Endothelial cell of umbilical vein (primary cell): ENCODE measurements at regions not wholly inside any gene's neighbourhood (a gene's known extent, or its start where the extent isn't known, plus 50 kb on each side); places are given as distances from the start of the nearest gene placed in this dataset.
"Not testable (repeated sequence)": the region's sequence is repeated elsewhere in the genome, so short reads cannot be mapped to it uniquely, and the experiment has no call there.

Source experiments
- BruUV-seq: library from RNA; stranded (reverse); fragments of 400-500 nt; replicated peaks from 2 replicates; lab custom pipeline; 2021; lab: Mats Ljungman, UMichigan
- CTCF ChIA-PET: fragments of 300-600, 350-600 bp; sonication (Branson Sonifier 250); formaldehyde crosslinking; loops from one replicate; lab custom pipeline; 2021; ENCODE audit warnings: antibody characterized with exemption, inconsistent platforms; lab: Charles Lee
- POLR2A ChIA-PET: fragments of 300-600, 350-600 bp; sonication (Branson Sonifier 250); formaldehyde crosslinking; loops from one replicate; lab custom pipeline; 2021; ENCODE audit warnings: antibody characterized with exemption, inconsistent platforms; lab: Charles Lee
- DNase-seq: peaks from one replicate; pipeline ENCODE4 v3.0.0-alpha.2; 2011; ENCODE audit warnings: low read depth, low spot score
- FAIRE-seq: peaks from 2 replicates; lab custom pipeline; 2011; peaks lifted over from hg19 to GRCh38; lab: Jason Lieb, UNC
- H2AFZ ChIP-seq: 2 replicates; pipeline ENCODE4 v1.6.0; 2012; ENCODE audit warnings: low read depth, low read length, control low read depth, inconsistent platforms
- H3K27ac ChIP-seq: 2 replicates; pipeline ENCODE4 v1.5.1; 2011; ENCODE audit warnings: low read depth, mild to moderate bottlenecking, control low read depth, low read length, moderate library complexity; ENCODE audit not compliant: insufficient read depth
- H3K27me3 ChIP-seq, 2 experiments: 2 replicates each; pipeline versions ENCODE4 v1.6.0 to v1.6.1; 2011; ENCODE audit warnings: low read length in 2 of 2, mixed read lengths in 1 of 2; ENCODE audit not compliant: control insufficient read depth in 2 of 2, insufficient read depth in 2 of 2
- H3K36me3 ChIP-seq, 2 experiments: 2 replicates in 1 of 2; 3 replicates in 1 of 2; pipeline ENCODE4 v1.5.1; 2011; ENCODE audit warnings: low read length in 2 of 2, mild to moderate bottlenecking in 1 of 2, moderate library complexity in 1 of 2; ENCODE audit not compliant: control insufficient read depth in 2 of 2, insufficient read depth in 2 of 2; ENCODE audit errors: extremely low read depth in 1 of 2
- H3K4me1 ChIP-seq: 3 replicates; pipeline ENCODE4 v1.5.1; 2011; ENCODE audit warnings: mild to moderate bottlenecking, low read length; ENCODE audit not compliant: control insufficient read depth, insufficient read depth; ENCODE audit errors: extremely low read depth
- H3K4me2 ChIP-seq: 2 replicates; pipeline ENCODE4 v1.6.1; 2011; ENCODE audit warnings: low read length, control low read depth, mixed read lengths; ENCODE audit not compliant: insufficient read depth
- H3K4me3 ChIP-seq, 3 experiments: fragments of 200-600 bp in 1 of 3; sonication (generic), shearing (Covaris generic) in 1 of 3; replicated peaks in 1 of 3; 2 replicates each; pipeline ENCODE4 v1.5.1; 2011 to 2016; ENCODE audit warnings: control low read depth in 3 of 3, low read length in 3 of 3, mild to moderate bottlenecking in 2 of 3, inconsistent platforms in 1 of 3, low read depth in 1 of 3, moderate library complexity in 1 of 3; ENCODE audit not compliant: insufficient read depth in 1 of 3
- H3K79me2 ChIP-seq: 2 replicates; pipeline ENCODE4 v1.6.0; 2012; ENCODE audit warnings: low read length, inconsistent platforms; ENCODE audit not compliant: control insufficient read depth, insufficient read depth
- H3K9ac ChIP-seq: replicated peaks from 2 replicates; pipeline ENCODE3; 2011; ENCODE audit warnings: low read length, control low read depth; ENCODE audit not compliant: insufficient read depth; ENCODE audit errors: extremely low read depth
- H3K9me1 ChIP-seq: replicated peaks from 3 replicates; pipeline ENCODE4 v1.6.0; 2011; ENCODE audit warnings: mild to moderate bottlenecking, low read length; ENCODE audit not compliant: control insufficient read depth, insufficient read depth; ENCODE audit errors: extremely low read depth
- H3K9me3 ChIP-seq: replicated peaks from 2 replicates; pipeline ENCODE4 v1.5.1; 2012; ENCODE audit warnings: low read length, inconsistent platforms; ENCODE audit not compliant: control insufficient read depth, insufficient read depth
- H4K20me1 ChIP-seq: replicated peaks from 2 replicates; pipeline ENCODE3; 2011; ENCODE audit warnings: mild to moderate bottlenecking, low read length; ENCODE audit not compliant: control insufficient read depth, insufficient read depth; ENCODE audit errors: extremely low read depth
- EZH2 ChIP-seq: IDR thresholded peaks from 2 replicates; pipeline ENCODE4 v1.6.1; 2012; ENCODE audit warnings: borderline replicate concordance, low read depth, mild to moderate bottlenecking, moderate library complexity, low read length, inconsistent platforms; ENCODE audit not compliant: severe bottlenecking
- FOS ChIP-seq: IDR thresholded peaks from 2 replicates; pipeline ENCODE4 v1.6.1; 2011; ENCODE audit warnings: mild to moderate bottlenecking, low read length, moderate library complexity, borderline replicate concordance; ENCODE audit not compliant: insufficient read depth
- GATA2 ChIP-seq: IDR thresholded peaks from 2 replicates; pipeline ENCODE4 v1.7.0; 2011; ENCODE audit warnings: low read depth, mild to moderate bottlenecking, moderate library complexity, mixed read lengths, low read length; ENCODE audit not compliant: insufficient read length, insufficient read depth
- JUN ChIP-seq: IDR thresholded peaks from 2 replicates; pipeline ENCODE4 v1.6.1; 2011; ENCODE audit warnings: borderline replicate concordance, low read depth; ENCODE audit not compliant: insufficient read length, insufficient read depth
- MYC ChIP-seq: IDR thresholded peaks from one replicate; pipeline ENCODE4 v1.6.1; 2011; ENCODE audit warnings: mild to moderate bottlenecking, low read depth, low read length
- POLR2A ChIP-seq: IDR thresholded peaks from 2 replicates; pipeline ENCODE4 v1.6.1; 2012; ENCODE audit warnings: low read depth, mild to moderate bottlenecking, control low read depth, low read length
- POLR2AphosphoS5 ChIP-seq: IDR thresholded peaks from 2 replicates; pipeline ENCODE4 v1.6.1; 2012; ENCODE audit warnings: low read depth, mild to moderate bottlenecking, control low read depth, low read length, moderate library complexity; ENCODE audit not compliant: insufficient read depth
- dilution Hi-C: fragments of 300-500 bp; cut with MboI; formaldehyde crosslinking; loops from one replicate; pipeline ENCODE4 v1.15.0; 2019; ENCODE audit warnings: low sequenced_read_pairs; ENCODE audit not compliant: extremely low pct_ligation_motif_present
- intact Hi-C: fragments of 100-400 bp; cut with micrococcal nuclease; formaldehyde crosslinking; loops from one replicate; pipeline ENCODE4 v1.10.0; 2022
- TF ChIP-seq, protein P1 (sequence below), 2 donors: IDR thresholded peaks; 1 replicate in 1 of 2; 2 replicates in 1 of 2; pipeline ENCODE4 v1.5.1; 2011; ENCODE audit warnings: low read length in 2 of 2, mild to moderate bottlenecking in 2 of 2, moderate library complexity in 2 of 2, control low read depth in 1 of 2, inconsistent platforms in 1 of 2, low read depth in 1 of 2; ENCODE audit not compliant: insufficient read depth in 1 of 2; ENCODE audit errors: extremely low read depth in 1 of 2
- TF ChIP-seq, protein P2 (sequence below): IDR thresholded peaks from 2 replicates; pipeline ENCODE4 v1.6.1; 2011; ENCODE audit not compliant: insufficient read depth, insufficient read length

DNA sequence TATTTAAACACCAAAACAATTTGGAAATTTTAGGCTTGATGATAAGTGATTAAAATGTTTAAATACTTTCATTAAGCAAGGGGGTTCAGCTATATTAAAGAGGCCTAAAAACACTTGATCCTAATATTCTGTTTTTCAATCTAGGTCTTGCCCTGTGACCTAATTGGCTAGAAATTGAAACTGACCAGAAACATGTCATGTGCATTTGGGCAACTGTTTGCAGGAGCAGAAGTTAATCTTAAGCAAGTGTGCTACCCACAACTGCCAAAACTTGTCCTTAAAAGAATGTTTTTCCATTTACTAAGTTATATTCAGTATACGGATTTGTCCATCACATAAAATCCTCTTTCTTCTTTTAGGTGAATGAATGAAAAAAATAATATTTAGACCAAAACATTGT, 167.3 kb downstream of the PPP1R3A start:
- ChIA-PET CTCF (no interaction called here), POLR2A (no interaction called here)
- no peaks in the 10 kb centered on the region for H3K9me1 ChIP-seq
- H3K9ac ChIP-seq, result no peak overlapping the region
- no peak for DNase-seq
- H3K4me2 ChIP-seq, result no peak overlapping the region
- no TSS peak for BruUV-seq
- H3K27me3 ChIP-seq, result no peaks in the 10 kb centered on the region
- no peaks in the 10 kb centered on the region for H3K36me3 ChIP-seq
- H3K79me2 ChIP-seq, result no peaks in the 10 kb centered on the region
- no peak for FAIRE-seq
- TF ChIP-seq POLR2AphosphoS5 (no peak), JUN (no peak), MYC (no peak), FOS (no peak), POLR2A (no peak), EZH2 (no peak), GATA2 (no peak)
- TF ChIP-seq, protein P1, sequence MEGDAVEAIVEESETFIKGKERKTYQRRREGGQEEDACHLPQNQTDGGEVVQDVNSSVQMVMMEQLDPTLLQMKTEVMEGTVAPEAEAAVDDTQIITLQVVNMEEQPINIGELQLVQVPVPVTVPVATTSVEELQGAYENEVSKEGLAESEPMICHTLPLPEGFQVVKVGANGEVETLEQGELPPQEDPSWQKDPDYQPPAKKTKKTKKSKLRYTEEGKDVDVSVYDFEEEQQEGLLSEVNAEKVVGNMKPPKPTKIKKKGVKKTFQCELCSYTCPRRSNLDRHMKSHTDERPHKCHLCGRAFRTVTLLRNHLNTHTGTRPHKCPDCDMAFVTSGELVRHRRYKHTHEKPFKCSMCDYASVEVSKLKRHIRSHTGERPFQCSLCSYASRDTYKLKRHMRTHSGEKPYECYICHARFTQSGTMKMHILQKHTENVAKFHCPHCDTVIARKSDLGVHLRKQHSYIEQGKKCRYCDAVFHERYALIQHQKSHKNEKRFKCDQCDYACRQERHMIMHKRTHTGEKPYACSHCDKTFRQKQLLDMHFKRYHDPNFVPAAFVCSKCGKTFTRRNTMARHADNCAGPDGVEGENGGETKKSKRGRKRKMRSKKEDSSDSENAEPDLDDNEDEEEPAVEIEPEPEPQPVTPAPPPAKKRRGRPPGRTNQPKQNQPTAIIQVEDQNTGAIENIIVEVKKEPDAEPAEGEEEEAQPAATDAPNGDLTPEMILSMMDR (IDR thresholded peaks at IDR 0.05; ENCODE audit: extremely low read depth in 1 of 2, insufficient read depth in 1 of 2, low read depth in 1 of 2, low read length in 2 of 2), result no peak
- TF ChIP-seq, protein P2, sequence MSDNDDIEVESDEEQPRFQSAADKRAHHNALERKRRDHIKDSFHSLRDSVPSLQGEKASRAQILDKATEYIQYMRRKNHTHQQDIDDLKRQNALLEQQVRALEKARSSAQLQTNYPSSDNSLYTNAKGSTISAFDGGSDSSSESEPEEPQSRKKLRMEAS, result no peak
- no peaks in the 10 kb centered on the region for H3K4me1 ChIP-seq
- H4K20me1 ChIP-seq, result no peaks in the 10 kb centered on the region
- no peak overlapping the region for H3K4me3 ChIP-seq
- H2AFZ ChIP-seq, result no peak overlapping the region
- dilution Hi-C loops, result no loop called here
- no peaks in the 10 kb centered on the region for H3K9me3 ChIP-seq
- H3K27ac ChIP-seq, result no peak overlapping the region
- intact Hi-C loops, result no loop called here

DNA sequence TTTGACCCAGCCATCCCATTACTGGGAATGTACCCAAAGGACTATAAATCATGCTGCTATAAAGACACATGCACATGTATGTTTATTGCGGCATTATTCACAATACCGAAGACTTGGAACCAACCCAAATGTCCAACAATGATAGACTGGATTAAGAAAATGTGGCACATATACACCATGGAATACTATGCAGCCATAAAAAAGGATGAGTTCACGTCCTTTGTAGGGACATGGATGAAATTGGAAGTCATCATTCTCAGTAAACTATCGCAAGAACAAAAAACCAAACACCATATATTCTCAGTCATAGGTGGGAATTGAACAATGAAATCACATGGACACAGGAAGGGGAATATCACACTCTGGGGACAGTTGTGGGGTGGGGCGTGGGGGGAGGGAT, 170.4 kb downstream of the PPP1R3A start:
- H3K27ac ChIP-seq, H3K9me3 ChIP-seq, H3K4me3 ChIP-seq, H4K20me1 ChIP-seq, H3K9ac ChIP-seq, H3K9me1 ChIP-seq, H3K36me3 ChIP-seq, POLR2A ChIA-PET, H3K4me1 ChIP-seq, DNase-seq, BruUV-seq, intact Hi-C loops, H2AFZ ChIP-seq, CTCF ChIA-PET, H3K27me3 ChIP-seq, H3K4me2 ChIP-seq, dilution Hi-C loops, H3K79me2 ChIP-seq, FAIRE-seq: not testable (repeated sequence)

DNA sequence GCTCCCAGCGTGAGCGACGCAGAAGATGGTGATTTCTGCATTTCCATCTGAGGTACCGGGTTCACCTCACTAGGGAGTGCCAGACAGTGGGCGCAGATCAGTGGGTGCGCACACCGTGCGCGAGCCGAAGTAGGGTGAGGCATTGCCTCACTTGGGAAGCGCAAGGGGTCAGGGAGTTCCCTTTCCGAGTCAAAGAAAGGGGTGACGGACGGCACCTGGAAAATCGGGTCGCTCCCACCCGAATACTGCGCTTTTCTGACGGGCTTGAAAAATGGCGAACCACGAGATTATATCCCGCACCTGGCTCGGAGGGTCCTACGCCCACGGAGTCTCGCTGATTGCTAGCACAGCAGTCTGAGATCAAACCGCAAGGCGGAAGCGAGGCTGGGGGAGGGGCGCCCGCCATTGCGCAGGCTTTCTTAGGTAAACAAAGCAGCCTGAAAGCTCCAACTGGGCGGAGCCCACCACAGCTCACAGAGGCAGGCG, 175.8 kb downstream of the PPP1R3A start:
- H3K9me3 ChIP-seq, DNase-seq, CTCF ChIA-PET, FAIRE-seq, H3K4me3 ChIP-seq, H3K9ac ChIP-seq, H3K36me3 ChIP-seq, dilution Hi-C loops, H3K4me1 ChIP-seq, H3K9me1 ChIP-seq, H3K79me2 ChIP-seq, H4K20me1 ChIP-seq, H3K4me2 ChIP-seq, H3K27ac ChIP-seq, intact Hi-C loops, BruUV-seq, H3K27me3 ChIP-seq, H2AFZ ChIP-seq, POLR2A ChIA-PET: not testable (repeated sequence)
